Ishikawa (cell line): ENCODE measurements at regions not wholly inside any gene's neighbourhood (a gene's known extent, or its start where the extent isn't known, plus 50 kb on each side); places are given as distances from the start of the nearest gene placed in this dataset.

Experiments used
- CEBPB ChIP-seq: IDR thresholded peaks from 2 replicates; pipeline ENCODE4 v1.6.1; 2012
- EP300 ChIP-seq: IDR thresholded peaks from 2 replicates; pipeline ENCODE4 v1.6.1; 2012; ENCODE audit warnings: borderline replicate concordance
- NFIC ChIP-seq: IDR thresholded peaks from 2 replicates; pipeline ENCODE4 v1.6.1; 2012
- RAD21 ChIP-seq: IDR thresholded peaks from 2 replicates; pipeline ENCODE4 v1.6.1; 2012; ENCODE audit warnings: low read depth
- TAF1 ChIP-seq: IDR thresholded peaks from 2 replicates; pipeline ENCODE4 v1.6.1; 2012; ENCODE audit warnings: low read depth, mild to moderate bottlenecking
- TF ChIP-seq, protein P1 (sequence below): IDR thresholded peaks from 2 replicates; pipeline ENCODE4 v1.6.1; 2012
- TF ChIP-seq, protein P2 (sequence below): IDR thresholded peaks from 2 replicates; pipeline ENCODE4 v1.6.1; 2012; ENCODE audit warnings: low read depth, mild to moderate bottlenecking

- TF ChIP-seq, protein P1, sequence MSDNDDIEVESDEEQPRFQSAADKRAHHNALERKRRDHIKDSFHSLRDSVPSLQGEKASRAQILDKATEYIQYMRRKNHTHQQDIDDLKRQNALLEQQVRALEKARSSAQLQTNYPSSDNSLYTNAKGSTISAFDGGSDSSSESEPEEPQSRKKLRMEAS = no peak
- TF ChIP-seq RAD21 (no peak), NFIC (no peak), CEBPB (no peak), EP300 (no peak), TAF1 (no peak)
- TF ChIP-seq, protein P2, sequence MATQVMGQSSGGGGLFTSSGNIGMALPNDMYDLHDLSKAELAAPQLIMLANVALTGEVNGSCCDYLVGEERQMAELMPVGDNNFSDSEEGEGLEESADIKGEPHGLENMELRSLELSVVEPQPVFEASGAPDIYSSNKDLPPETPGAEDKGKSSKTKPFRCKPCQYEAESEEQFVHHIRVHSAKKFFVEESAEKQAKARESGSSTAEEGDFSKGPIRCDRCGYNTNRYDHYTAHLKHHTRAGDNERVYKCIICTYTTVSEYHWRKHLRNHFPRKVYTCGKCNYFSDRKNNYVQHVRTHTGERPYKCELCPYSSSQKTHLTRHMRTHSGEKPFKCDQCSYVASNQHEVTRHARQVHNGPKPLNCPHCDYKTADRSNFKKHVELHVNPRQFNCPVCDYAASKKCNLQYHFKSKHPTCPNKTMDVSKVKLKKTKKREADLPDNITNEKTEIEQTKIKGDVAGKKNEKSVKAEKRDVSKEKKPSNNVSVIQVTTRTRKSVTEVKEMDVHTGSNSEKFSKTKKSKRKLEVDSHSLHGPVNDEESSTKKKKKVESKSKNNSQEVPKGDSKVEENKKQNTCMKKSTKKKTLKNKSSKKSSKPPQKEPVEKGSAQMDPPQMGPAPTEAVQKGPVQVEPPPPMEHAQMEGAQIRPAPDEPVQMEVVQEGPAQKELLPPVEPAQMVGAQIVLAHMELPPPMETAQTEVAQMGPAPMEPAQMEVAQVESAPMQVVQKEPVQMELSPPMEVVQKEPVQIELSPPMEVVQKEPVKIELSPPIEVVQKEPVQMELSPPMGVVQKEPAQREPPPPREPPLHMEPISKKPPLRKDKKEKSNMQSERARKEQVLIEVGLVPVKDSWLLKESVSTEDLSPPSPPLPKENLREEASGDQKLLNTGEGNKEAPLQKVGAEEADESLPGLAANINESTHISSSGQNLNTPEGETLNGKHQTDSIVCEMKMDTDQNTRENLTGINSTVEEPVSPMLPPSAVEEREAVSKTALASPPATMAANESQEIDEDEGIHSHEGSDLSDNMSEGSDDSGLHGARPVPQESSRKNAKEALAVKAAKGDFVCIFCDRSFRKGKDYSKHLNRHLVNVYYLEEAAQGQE = no peak
Measured at GRCh38 chr4:125020089-125021034, 294.4 kb upstream of the FAT4 start.
